Stimulated activated CD4-positive, alpha-beta T cell treated with anti-CD3 and anti-CD28 coated beads, Interleukin-15, amount 100 ng/mL, for 48 hours (primary cell): ENCODE measurements at regions not wholly inside any gene's neighbourhood (a gene's known extent, or its start where the extent isn't known, plus 50 kb on each side); places are given as distances from the start of the nearest gene placed in this dataset.
"Not testable (repeated sequence)": the region's sequence is repeated elsewhere in the genome, so short reads cannot be mapped to it uniquely, and the experiment has no call there.

Experiments
- DNase-seq, 2 donors: peaks; one replicate each; pipeline ENCODE4 v3.0.0-alpha.2; 2020; ENCODE audit warnings: low read depth in 2 of 2

DNA sequence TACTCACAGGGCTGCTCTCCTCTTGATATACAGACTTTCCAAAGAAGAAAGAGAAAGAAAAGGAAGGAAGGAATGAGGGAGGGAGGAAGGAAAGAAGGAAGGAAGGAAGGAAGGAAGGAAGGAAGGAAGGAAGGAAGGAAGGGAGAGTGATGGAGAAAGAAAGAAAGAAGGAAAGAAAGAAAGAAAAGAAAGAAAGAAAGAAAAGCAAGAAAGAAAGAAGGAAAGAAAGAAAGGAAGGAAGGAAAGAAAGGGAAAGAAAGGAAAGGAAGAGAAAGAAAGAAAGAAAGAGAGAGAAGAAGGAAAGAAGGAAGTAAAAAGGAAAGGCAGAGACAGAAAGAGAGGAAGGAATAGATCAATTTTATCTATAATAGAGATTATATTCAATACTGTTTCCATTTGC, 1257.4 kb downstream of the EPHA7 start:
- no peak for DNase-seq

- DNase-seq: no peak
Observed at GRCh38 chr6:92160226-92160625, 1259.1 kb downstream of the EPHA7 start.

DNA sequence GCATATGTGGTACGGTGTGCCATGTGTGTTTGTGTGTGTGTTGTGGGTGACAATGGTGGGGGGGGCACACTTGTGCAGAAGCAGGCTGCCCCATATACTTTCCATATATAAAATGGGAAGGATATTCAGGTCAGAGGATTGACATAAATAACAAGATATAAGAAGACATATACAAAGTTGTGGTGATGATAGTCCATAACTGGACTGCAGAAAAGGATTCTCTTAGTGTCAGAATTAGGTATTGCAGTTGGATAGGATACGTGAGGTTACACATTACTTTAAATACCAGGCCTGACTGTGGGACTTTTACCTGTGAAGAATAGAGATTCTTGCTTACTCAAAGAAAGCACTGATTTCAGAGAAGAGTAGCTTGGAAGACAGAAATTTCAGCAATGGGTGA, 1260.3 kb downstream of the EPHA7 start:
- DNase-seq: no peak

DNA sequence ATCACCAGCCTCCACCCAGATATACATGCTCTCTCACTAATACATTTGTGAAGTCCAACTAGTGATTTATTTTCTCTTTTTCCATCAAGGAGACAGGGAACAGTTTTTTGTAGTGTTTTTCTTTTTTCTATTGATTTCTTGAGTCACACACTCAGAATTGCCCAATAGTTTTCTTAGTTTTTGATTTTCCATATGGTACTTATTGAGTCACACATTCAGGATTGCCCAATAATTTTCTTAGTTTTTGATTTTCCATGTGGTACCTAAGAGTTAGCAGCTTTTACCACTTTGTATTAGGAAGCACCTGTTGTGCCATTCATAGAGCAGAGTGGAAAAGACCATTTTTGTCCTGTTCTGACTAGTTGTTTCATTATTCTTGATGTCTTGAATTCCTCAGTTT, 1268.8 kb downstream of the EPHA7 start:
- DNase-seq: no peak

DNA sequence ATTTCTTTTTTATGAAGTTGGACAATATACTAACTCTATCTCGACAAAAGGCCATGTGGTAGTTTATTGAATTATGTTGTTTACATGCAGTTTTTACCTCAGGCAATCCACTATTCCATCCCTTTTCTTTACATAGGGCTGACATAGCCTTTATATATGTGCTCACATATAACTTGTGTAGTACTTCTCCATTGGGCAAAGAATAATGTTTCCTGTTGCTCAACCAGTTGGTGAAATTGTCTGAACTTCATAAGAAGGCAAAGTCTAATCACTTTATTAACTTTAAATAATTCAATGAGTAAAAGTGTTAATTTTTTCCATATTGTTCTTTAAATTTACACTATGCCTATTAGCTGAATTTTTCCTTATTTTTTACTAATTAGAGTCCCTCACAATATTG, 1272.1 kb downstream of the EPHA7 start:
- no peak for DNase-seq

DNA sequence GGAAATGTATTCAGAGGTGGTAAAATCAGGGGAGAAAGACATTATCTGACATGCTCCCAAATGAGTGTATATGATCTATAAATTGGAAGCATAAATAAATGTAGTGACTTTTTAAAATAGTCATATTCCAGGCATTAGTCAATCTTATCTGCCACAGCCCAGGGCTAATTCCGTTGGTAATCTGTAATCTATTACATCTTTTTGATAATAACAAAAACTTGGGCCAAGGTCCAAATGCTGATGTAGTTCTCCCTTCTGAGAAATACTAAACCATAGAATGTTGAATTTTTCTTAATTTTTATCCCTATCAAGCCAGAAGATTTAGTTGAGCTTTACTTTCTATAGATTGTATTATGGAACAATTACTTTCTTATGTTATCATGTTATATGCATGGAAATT, 1279.8 kb downstream of the EPHA7 start:
- DNase-seq: no peak

DNA sequence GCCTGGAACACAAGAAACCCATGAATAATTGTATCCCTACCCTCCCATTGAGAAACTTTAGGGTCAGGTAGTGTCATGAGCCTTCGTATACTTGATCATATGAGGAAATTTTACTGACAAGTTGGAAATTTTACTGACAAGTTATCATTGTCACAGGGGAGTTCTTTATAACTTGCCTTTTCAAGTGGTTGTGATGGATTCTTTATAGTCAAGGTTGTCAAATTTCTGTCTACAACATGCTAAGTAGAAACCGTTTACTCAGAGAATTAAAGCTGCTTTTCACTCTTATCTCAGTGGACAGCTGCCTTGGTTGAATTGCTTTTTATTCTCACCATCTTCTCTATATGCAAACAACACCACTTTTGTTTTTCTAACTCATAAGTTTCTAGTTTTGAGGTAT, 1286.4 kb downstream of the EPHA7 start:
- DNase-seq: no peak

- DNase-seq: no peak
Observed at GRCh38 chr6:92132457-92132856, 1286.9 kb downstream of the EPHA7 start.

- no peak for DNase-seq
Observed at GRCh38 chr6:92130944-92131343, 1288.4 kb downstream of the EPHA7 start.

DNA sequence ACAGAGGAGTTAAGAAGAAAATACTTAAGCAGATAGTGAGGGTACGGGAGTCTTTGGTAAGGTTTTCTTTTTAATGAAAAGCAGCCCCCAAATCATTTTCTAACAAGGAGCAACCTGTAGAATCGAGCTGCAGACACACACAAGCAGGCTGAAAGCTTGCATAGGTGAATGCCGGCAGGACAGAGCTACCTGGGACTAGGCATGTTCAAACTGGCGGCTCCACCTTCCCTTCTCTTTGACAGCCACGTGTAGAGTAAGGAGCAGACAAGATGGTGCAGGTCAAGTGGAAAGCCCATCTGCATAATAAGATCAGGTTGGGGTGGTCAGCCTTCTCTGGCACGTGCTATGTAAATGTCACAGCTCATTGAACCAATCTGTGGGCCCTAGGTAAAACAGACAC, 1292.4 kb downstream of the EPHA7 start:
- no peak for DNase-seq

- DNase-seq: no peak
Observed at GRCh38 chr6:92126088-92126487, 1293.3 kb downstream of the EPHA7 start.

DNA sequence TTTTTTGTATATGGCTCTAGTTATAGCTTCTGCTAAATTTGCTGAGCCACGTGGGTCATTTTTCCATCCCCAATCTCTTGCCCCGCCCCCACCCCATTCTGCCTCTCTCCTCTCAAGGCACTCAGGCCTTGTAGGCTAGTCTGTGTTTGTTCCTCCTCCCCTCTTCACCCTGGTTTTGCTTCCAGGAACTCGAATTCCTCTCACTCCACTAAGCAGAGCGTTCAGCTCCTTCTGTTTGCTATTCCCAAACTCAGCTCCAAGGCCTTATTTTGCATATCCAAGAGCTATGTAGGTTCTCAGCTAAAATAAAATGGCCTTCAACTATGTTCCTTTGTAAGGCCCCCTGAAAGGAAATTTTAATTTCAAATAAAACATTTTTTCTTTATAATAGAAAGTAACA, 1293.7 kb downstream of the EPHA7 start:
- no peak for DNase-seq

DNA sequence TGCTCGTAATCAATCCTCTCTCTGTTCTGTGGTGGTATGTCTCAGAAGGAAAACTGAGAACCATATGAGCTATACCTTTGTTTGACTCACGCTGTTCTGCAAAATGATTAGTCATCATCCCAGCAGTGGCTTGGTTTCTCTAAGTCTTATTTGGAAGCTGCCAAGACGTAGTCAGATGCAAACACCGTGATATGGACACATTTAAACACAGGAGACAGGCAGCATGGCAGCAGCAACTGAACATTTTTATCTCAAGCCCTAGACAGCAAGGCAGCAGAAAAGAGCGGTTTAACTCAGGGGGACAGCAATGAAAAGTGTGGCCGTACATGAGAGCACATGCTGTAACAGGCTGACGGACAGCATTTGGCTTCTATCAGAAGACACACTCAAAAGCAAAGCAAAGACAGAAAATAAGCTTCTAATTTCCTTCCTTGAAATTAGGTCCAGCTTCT, 1295.1 kb downstream of the EPHA7 start:
- no peak for DNase-seq

DNA sequence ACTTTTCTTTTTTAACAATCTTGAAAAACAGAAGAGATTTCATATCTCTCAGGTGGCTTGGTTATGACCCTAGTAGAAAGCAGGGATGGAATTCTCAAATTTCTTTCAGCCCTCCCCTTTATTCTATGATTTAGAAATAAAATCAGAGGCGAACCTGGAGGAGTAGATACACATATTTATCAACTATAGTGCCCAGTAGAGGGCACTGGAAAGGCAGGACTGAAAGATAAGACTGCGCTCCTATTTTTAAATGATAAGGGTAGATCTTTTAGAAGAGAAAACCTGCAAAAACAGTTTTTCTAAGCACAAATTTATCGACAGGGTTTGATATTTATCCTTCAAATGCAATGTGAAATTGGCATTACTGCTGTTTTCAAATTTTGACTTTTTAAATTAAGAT, 1296.6 kb downstream of the EPHA7 start:
- DNase-seq: no peak

- DNase-seq: no peak
Observed at GRCh38 chr6:92121228-92121627, 1298.1 kb downstream of the EPHA7 start.

DNA sequence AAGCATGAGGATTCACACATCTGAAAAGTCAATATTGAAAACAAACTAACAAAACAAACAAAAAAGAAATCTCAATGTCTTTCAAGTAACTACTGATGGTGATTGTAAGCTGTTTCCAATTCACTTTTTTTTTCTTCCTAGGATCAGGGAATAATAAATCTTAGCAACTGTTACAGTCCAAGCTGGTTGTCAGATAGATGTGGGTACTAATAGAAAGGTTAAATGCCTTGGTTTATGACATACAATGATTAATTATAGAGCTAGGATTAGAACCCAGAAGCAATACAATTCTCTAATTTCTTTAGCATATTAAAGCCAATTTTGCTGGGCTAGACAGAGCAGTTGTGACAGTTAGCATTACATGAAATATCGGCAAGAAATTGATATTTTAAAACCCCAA, 1301.6 kb downstream of the EPHA7 start:
- no peak for DNase-seq

GRCh38 chr6:92114797-92115196, 1304.6 kb downstream of the EPHA7 start:
- DNase-seq: no peak

DNA sequence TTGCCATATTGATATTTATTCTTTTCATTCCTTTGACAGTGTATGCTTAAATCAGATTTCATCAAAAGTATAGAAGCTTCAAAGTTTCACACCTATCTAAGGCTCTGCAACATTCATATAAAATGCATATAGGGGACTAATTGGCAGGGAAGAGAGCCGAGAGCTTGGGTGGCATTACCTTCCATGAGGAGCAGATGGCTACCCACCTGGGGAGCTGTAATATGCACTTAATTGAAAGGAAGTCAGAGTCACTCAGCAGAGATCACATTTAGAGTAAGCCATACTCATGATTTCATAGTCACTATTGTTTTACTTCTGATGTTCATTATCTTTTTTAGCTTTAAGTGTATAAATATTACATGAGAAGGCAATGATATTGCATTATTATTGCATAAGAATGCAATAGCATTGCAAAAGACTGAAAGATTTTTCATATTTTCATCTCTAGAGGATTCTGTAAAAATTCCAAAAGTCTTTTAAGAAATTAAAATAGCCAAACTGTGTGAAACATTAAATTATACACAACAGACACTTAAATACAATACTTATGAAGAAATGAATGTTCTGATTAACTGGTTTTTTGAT, 1305.2 kb downstream of the EPHA7 start:
- no peak for DNase-seq

DNA sequence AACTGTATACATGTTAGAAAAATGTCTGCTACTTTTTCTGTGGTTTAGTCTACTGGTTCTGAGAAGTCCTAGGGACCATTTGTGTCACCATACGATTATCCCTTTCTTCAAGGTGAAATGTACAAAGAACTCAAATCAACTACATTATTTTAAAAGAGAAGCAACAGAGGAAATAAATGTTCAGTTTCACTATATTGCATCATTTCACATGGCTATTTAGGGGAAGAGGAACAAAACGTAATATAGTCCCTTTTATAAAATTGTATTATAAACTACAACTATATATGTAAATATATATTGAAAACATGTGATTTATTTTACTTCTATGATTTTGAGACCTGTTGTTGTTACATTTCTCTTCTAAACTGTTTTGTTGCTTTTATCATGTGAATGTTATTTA, 1308.0 kb downstream of the EPHA7 start:
- no peak for DNase-seq

GRCh38 chr6:92110403-92110802, 1309.0 kb downstream of the EPHA7 start:
- no peak for DNase-seq

DNA sequence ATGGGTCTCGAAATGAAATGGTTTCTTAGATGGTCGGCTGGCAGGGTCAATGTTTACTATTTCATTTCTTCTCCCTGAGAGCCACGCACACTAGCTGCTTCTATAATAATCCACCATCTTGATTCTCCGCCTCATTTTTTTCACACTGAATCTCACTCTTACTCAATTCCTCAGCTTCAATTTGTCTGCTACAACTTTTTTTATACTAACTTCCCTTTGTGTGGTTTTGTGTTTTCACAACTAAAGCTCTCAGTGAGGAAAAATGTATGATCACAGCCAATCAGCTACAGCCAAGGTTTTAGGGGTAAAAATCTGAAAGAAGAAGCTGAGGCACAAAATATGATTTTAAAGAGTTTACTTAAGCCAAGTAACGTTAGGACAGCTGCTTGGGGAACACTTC, 1309.4 kb downstream of the EPHA7 start:
- DNase-seq: no peak

GRCh38 chr6:92109256-92109655, 1310.1 kb downstream of the EPHA7 start:
- no peak for DNase-seq

DNA sequence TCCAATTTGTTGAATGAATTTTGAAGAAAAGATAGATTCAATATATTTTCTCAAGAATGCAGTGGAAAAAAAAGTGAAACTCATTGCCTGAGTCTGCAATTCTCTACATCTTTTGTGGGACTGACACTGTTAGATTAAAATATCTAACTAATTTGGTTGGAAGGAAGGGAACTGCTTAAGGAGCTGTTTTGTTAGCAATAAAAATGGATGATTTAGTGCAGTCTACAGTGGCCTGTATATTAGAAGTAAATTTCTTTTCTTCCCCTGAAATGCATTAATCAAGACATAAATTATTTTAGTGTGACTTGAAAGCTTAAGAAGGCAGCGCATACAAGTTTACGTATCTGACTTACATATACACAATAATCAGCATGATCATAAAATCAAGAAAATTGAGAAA, 1332.6 kb downstream of the EPHA7 start:
- DNase-seq: no peak

DNA sequence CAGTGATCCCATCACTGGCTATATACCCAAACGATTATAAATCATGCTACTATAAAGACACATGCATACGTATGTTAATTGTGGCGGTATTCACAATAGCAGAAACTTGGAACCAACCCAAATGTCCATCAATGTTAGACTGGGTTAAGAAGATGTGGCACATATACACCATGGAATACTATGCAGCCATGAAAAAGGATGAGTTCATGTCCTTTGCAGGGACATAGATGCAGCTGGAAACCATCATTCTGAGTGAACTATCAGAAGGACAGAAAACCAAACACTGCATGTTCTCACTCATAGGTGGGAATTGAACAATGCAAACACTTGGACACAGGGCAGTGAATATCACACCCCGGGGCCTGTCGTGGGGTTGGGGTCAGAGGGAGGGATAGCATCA, 1335.4 kb downstream of the EPHA7 start:
- not testable (repeated sequence) for DNase-seq

GRCh38 chr6:92072387-92072786, 1347.0 kb downstream of the EPHA7 start:
- no peak for DNase-seq
